Ascending aorta (tissue), 2 donors: ENCODE measurements at regions not wholly inside any gene's neighbourhood (a gene's known extent, or its start where the extent isn't known, plus 50 kb on each side); places are given as distances from the start of the nearest gene placed in this dataset.
"Not testable (repeated sequence)": the region's sequence is repeated elsewhere in the genome, so short reads cannot be mapped to it uniquely, and the experiment has no call there.

ENCODE experiments used
- DNase-seq, 2 donors: peaks; one replicate each; pipeline ENCODE4 v3.0.0-alpha.2; 2019; ENCODE audit warnings: low spot score in 2 of 2
- H3K27ac ChIP-seq, 2 donors: fragments of 200-600 bp; sonication (generic); one replicate each; pipeline ENCODE4 v1.5.1; 2016 to 2017; ENCODE audit warnings: mild to moderate bottlenecking in 1 of 2
- H3K27me3 ChIP-seq: fragments of 200-600 bp; sonication (generic); one replicate; pipeline ENCODE4 v1.5.1; 2017
- H3K36me3 ChIP-seq, 2 donors: fragments of 200-600 bp; sonication (generic); one replicate each; pipeline ENCODE4 v1.5.1; 2016
- H3K4me1 ChIP-seq, 2 donors: fragments of 200-600 bp; sonication (generic); one replicate each; pipeline ENCODE4 v1.5.1; 2016 to 2017; ENCODE audit warnings: mild to moderate bottlenecking in 1 of 2
- H3K4me3 ChIP-seq, 2 donors: fragments of 200-600 bp; sonication (generic); one replicate each; pipeline ENCODE4 v1.5.1; 2016 to 2017; ENCODE audit warnings: mild to moderate bottlenecking in 1 of 2
- H3K9me3 ChIP-seq, 2 donors: fragments of 200-600 bp; sonication (generic); one replicate each; pipeline ENCODE4 v1.5.1; 2016
- CTCF ChIP-seq, 3 experiments: fragments of 200-600 bp in 2 of 3; fragments of 450-650 bp in 1 of 3; sonication (generic) in 2 of 3; IDR thresholded peaks; one replicate each; pipeline ENCODE4 v1.5.1; 2016 to 2019; ENCODE audit warnings: antibody characterized with exemption in 3 of 3, mild to moderate bottlenecking in 1 of 3, moderate library complexity in 1 of 3
- intact Hi-C: fragments of 100-400 bp; cut with DNase I; formaldehyde crosslinking; loops from one replicate; pipeline ENCODE4 v1.15.1; 2023

- Histone ChIP-seq H3K4me1 (no peaks in the 10 kb centered on the region), H3K27me3 (no peaks in the 10 kb centered on the region), H3K4me3 (no peak overlapping the region), H3K36me3 (no peaks in the 10 kb centered on the region), H3K27ac (no peak overlapping the region), H3K9me3 (no peaks in the 10 kb centered on the region)
- intact Hi-C loops: no loop called here
- no peak for TF ChIP-seq CTCF (IDR thresholded peaks at IDR 0.05)
- no peak for DNase-seq
Measured at GRCh38 chr2:185674232-185674631, 64.4 kb upstream of the FSIP2 start.

- Histone ChIP-seq H3K9me3 (no peaks in the 10 kb centered on the region), H3K4me1 (no peaks in the 10 kb centered on the region), H3K27me3 (no peaks in the 10 kb centered on the region), H3K27ac (no peak overlapping the region), H3K36me3 (no peaks in the 10 kb centered on the region), H3K4me3 (no peak overlapping the region)
- DNase-seq: no peak
- no peak for TF ChIP-seq CTCF (IDR thresholded peaks at IDR 0.05)
- intact Hi-C loops: no loop called here
Measured at GRCh38 chr2:185676316-185676715, 62.3 kb upstream of the FSIP2 start.

GRCh38 chr2:185687001-185687400, 51.6 kb upstream of the FSIP2 start:
- H3K4me3 ChIP-seq, H3K27ac ChIP-seq, H3K9me3 ChIP-seq, H3K36me3 ChIP-seq, DNase-seq, intact Hi-C loops, H3K4me1 ChIP-seq, H3K27me3 ChIP-seq: not testable (repeated sequence)

- no peak for DNase-seq
- Histone ChIP-seq H3K4me3 (no peak overlapping the region), H3K9me3 (no peaks in the 10 kb centered on the region), H3K4me1 (no peaks in the 10 kb centered on the region), H3K36me3 (no peaks in the 10 kb centered on the region), H3K27me3 (no peaks in the 10 kb centered on the region), H3K27ac (no peak overlapping the region)
- intact Hi-C loops: no loop called here
- no peak for TF ChIP-seq CTCF (IDR thresholded peaks at IDR 0.05)
Measured at GRCh38 chr2:185687967-185688366, 50.6 kb upstream of the FSIP2 start.
